ENCODE measurements at regions not wholly inside any gene's neighbourhood (a gene's known extent, or its start where the extent isn't known, plus 50 kb on each side); places are given as distances from the start of the nearest gene placed in this dataset.
"Not testable (repeated sequence)": the region's sequence is repeated elsewhere in the genome, so short reads cannot be mapped to it uniquely, and the experiment has no call there.

GRCh38 chr4:107391009-107391629 lies 328.9 kb downstream of the PAPSS1 start:
- no peak for DNase-seq (ENCODE audit: low spot score)

- no peak for DNase-seq (ENCODE audit: low spot score)
Measured at GRCh38 chr4:107389965-107390364, 330.1 kb downstream of the PAPSS1 start.

- DNase-seq (ENCODE audit: low spot score) = no peak
Measured at GRCh38 chr4:107388736-107389274, 331.2 kb downstream of the PAPSS1 start.

GRCh38 chr4:107380836-107381438 lies 339.1 kb downstream of the PAPSS1 start:
- no peak for DNase-seq (ENCODE audit: low spot score)

GRCh38 chr4:107380190-107380589 lies 339.8 kb downstream of the PAPSS1 start:
- DNase-seq (ENCODE audit: low spot score) = no peak

GRCh38 chr4:107379054-107379869 lies 340.8 kb downstream of the PAPSS1 start:
- no peak for DNase-seq (ENCODE audit: low spot score)

- no peak for DNase-seq (ENCODE audit: low spot score)
Measured at GRCh38 chr4:107376293-107376692, 340.2 kb upstream of the DKK2 start.

- DNase-seq (ENCODE audit: low spot score) = no peak
Measured at GRCh38 chr4:107366900-107367299, 330.8 kb upstream of the DKK2 start.

- DNase-seq (ENCODE audit: low spot score) = no peak
Measured at GRCh38 chr4:107366016-107366735, 330.1 kb upstream of the DKK2 start.

- DNase-seq (ENCODE audit: low spot score) = no peak
Measured at GRCh38 chr4:107363125-107363524, 327.0 kb upstream of the DKK2 start.

GRCh38 chr4:107359208-107359607 lies 323.1 kb upstream of the DKK2 start:
- no peak for DNase-seq (ENCODE audit: low spot score)

GRCh38 chr4:107354304-107354703 lies 318.2 kb upstream of the DKK2 start:
- DNase-seq (ENCODE audit: low spot score) = not testable (repeated sequence)

- no peak for DNase-seq (ENCODE audit: low spot score)
Measured at GRCh38 chr4:107351196-107351595, 315.1 kb upstream of the DKK2 start.

- DNase-seq (ENCODE audit: low spot score) = no peak
Measured at GRCh38 chr4:107349732-107350131, 313.6 kb upstream of the DKK2 start.

- no peak for DNase-seq (ENCODE audit: low spot score)
Measured at GRCh38 chr4:107349266-107349665, 313.2 kb upstream of the DKK2 start.

GRCh38 chr4:107348188-107349050 lies 312.3 kb upstream of the DKK2 start:
- no peak for DNase-seq (ENCODE audit: low spot score)

- DNase-seq (ENCODE audit: low spot score) = no peak
Measured at GRCh38 chr4:107333518-107333917, 297.4 kb upstream of the DKK2 start.

GRCh38 chr4:107332656-107333055 lies 296.5 kb upstream of the DKK2 start:
- DNase-seq (ENCODE audit: low spot score) = not testable (repeated sequence)

- DNase-seq (ENCODE audit: low spot score) = no peak
Measured at GRCh38 chr4:107330916-107331315, 294.8 kb upstream of the DKK2 start.

GRCh38 chr4:107319386-107319785 lies 283.3 kb upstream of the DKK2 start:
- no peak for DNase-seq (ENCODE audit: low spot score)

- DNase-seq (ENCODE audit: low spot score) = no peak
Measured at GRCh38 chr4:107318078-107318477, 282.0 kb upstream of the DKK2 start.

Measured in HuH-7.5 (cell line).